Mesothelial cell of epicardium (in vitro differentiated cells): ENCODE measurements at regions not wholly inside any gene's neighbourhood (a gene's known extent, or its start where the extent isn't known, plus 50 kb on each side); places are given as distances from the start of the nearest gene placed in this dataset.

ENCODE experiments used
- DNase-seq, 2 experiments: peaks; one replicate each; pipeline ENCODE4 v3.0.0; 2021; ENCODE audit warnings: low spot score in 2 of 2; ENCODE audit not compliant: unreplicated experiment in 2 of 2
- H3K27ac Mint-ChIP-seq: 2 replicates; pipeline ENCODE4 v1.8.0; 2021; ENCODE audit warnings: mixed read lengths
- H3K27me3 Mint-ChIP-seq: 2 replicates; pipeline ENCODE4 v1.8.0; 2021; ENCODE audit warnings: low read depth, mixed read lengths
- H3K36me3 Mint-ChIP-seq: 2 replicates; pipeline ENCODE4 v1.8.0; 2021; ENCODE audit warnings: mixed read lengths
- H3K4me1 Mint-ChIP-seq: 2 replicates; pipeline ENCODE4 v1.8.0; 2021; ENCODE audit warnings: mixed read lengths
- H3K4me3 Mint-ChIP-seq: 2 replicates; pipeline ENCODE4 v1.8.0; 2021; ENCODE audit warnings: mild to moderate bottlenecking, moderate library complexity, mixed read lengths
- H3K9me3 Mint-ChIP-seq: 2 replicates; pipeline ENCODE4 v1.8.0; 2021; ENCODE audit warnings: mixed read lengths
- CTCF ChIP-seq: fragments of 200-600 bp; sonication (generic); IDR thresholded peaks from one replicate; pipeline ENCODE4 v1.5.0; 2021; ENCODE audit warnings: antibody characterized with exemption; ENCODE audit not compliant: unreplicated experiment

- TF ChIP-seq CTCF = no peak
- peaks cover 4% of the 10 kb centered on the region for H3K9me3 Mint-ChIP-seq
- no peak overlapping the region for H3K4me3 Mint-ChIP-seq
- no peak for DNase-seq
- no peaks in the 10 kb centered on the region for H3K27me3 Mint-ChIP-seq
- H3K4me1 Mint-ChIP-seq = no peaks in the 10 kb centered on the region
- no peak overlapping the region for H3K27ac Mint-ChIP-seq
- H3K36me3 Mint-ChIP-seq = no peaks in the 10 kb centered on the region
Measured at GRCh38 chr7:69186974-69187373, 411.3 kb upstream of the AUTS2 start.

GRCh38 chr7:69187824-69188333 is 410.4 kb upstream of the AUTS2 start:
- Mint-ChIP-seq H3K27ac (no peak overlapping the region), H3K9me3 (peaks cover 4% of the 10 kb centered on the region), H3K4me1 (no peaks in the 10 kb centered on the region), H3K4me3 (no peak overlapping the region), H3K36me3 (no peaks in the 10 kb centered on the region), H3K27me3 (no peaks in the 10 kb centered on the region)
- peak; percentile 22 for TF ChIP-seq CTCF
- no peak for DNase-seq

- Mint-ChIP-seq H3K4me3 (no peak overlapping the region), H3K4me1 (no peaks in the 10 kb centered on the region), H3K36me3 (no peaks in the 10 kb centered on the region), H3K9me3 (peaks cover 13% of the 10 kb centered on the region), H3K27ac (no peak overlapping the region), H3K27me3 (peaks cover 3% of the 10 kb centered on the region)
- no peak for TF ChIP-seq CTCF
- DNase-seq = no peak
Measured at GRCh38 chr7:69189406-69189805, 408.9 kb upstream of the AUTS2 start.

GRCh38 chr7:69190025-69190424 is 408.2 kb upstream of the AUTS2 start:
- no peak for TF ChIP-seq CTCF
- Mint-ChIP-seq H3K4me3 (no peak overlapping the region), H3K36me3 (no peaks in the 10 kb centered on the region), H3K4me1 (no peaks in the 10 kb centered on the region), H3K27ac (no peak overlapping the region), H3K9me3 (peaks cover 13% of the 10 kb centered on the region), H3K27me3 (peaks cover 3% of the 10 kb centered on the region)
- DNase-seq = no peak

- no peaks in the 10 kb centered on the region for H3K36me3 Mint-ChIP-seq
- H3K4me3 Mint-ChIP-seq = no peak overlapping the region
- no peak for TF ChIP-seq CTCF
- DNase-seq = no peak
- H3K9me3 Mint-ChIP-seq = peaks cover 13% of the 10 kb centered on the region
- H3K27ac Mint-ChIP-seq = no peak overlapping the region
- peaks cover 3% of the 10 kb centered on the region for H3K27me3 Mint-ChIP-seq
- H3K4me1 Mint-ChIP-seq = no peaks in the 10 kb centered on the region
Measured at GRCh38 chr7:69190763-69191162, 407.5 kb upstream of the AUTS2 start.

GRCh38 chr7:69192134-69192533 is 406.1 kb upstream of the AUTS2 start:
- DNase-seq = no peak
- no peak for TF ChIP-seq CTCF
- no peak overlapping the region for H3K27ac Mint-ChIP-seq
- peaks cover 3% of the 10 kb centered on the region for H3K27me3 Mint-ChIP-seq
- H3K4me3 Mint-ChIP-seq = no peak overlapping the region
- peaks cover 20% of the 10 kb centered on the region for H3K9me3 Mint-ChIP-seq
- no peaks in the 10 kb centered on the region for H3K36me3 Mint-ChIP-seq
- H3K4me1 Mint-ChIP-seq = no peaks in the 10 kb centered on the region
